IPS-NIHi11 (cell line): ENCODE measurements at regions not wholly inside any gene's neighbourhood (a gene's known extent, or its start where the extent isn't known, plus 50 kb on each side); places are given as distances from the start of the nearest gene placed in this dataset.
"Not testable (repeated sequence)": the region's sequence is repeated elsewhere in the genome, so short reads cannot be mapped to it uniquely, and the experiment has no call there.

Source experiments
- DNase-seq: peaks from one replicate; pipeline ENCODE4 v3.0.0; 2012; ENCODE audit warnings: mixed read lengths, low spot score

DNA sequence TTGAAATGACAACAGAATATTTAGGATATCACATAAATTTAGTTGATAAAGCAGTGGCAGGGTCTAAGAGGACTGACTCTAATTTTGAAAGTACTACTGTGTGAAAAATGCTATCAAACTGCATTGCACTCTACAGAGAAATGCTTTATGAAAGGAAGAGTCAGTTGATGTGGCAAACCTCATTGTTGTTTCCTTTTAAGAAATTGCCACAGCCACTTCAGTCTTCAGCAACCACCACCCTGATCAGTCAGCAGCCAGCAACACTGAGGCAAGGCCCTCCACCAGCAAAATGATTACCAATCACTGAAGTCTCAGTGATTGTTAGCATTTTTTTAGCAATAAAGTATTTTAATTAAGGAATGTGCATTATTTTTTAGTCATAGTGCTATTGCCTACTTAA, 488.7 kb upstream of the SLC39A10 start:
- no peak for DNase-seq

GRCh38 chr2:195164930-195165329, 492.1 kb upstream of the SLC39A10 start:
- no peak for DNase-seq

DNA sequence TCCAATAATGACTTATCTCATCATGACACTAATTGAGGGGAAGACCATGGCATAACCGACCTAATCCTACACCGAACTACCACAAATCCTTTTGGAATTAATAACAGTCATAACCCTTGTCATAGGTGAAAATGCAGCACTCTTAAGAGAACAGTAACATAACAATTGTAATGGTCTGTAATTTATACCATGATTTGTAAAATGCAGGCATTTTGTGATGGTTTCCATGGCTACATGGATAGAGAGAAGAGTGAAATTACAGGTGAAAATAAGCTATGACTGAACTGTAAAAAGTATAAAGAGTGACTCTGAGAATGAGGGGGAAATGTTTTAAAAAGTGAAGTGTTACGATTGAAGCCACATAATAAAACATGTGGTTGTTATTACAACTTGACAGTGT, 494.1 kb upstream of the SLC39A10 start:
- DNase-seq: no peak

DNA sequence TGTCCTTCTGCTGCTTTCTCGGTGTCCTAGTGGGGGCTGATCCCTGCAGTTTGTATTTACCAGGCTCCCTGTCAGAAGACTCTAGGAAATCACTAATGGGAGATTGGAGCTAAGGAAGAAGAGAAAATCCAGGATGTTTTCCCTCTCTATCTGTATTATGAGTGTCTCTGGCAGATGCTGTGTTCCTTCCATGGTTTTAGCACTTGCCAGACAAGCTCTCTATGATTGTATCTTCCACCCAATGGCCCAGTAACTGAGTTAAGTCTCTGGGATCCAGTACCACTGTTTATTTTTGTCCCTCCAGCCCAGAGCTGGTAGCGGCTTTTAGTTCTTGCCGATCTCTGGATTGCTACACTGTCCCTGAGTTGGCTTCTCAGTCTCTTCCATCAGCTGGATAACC, 494.8 kb upstream of the SLC39A10 start:
- DNase-seq: no peak

- DNase-seq: no peak
Measured at GRCh38 chr2:195160963-195161362, 496.1 kb upstream of the SLC39A10 start.

- no peak for DNase-seq
Measured at GRCh38 chr2:195151711-195152110, 505.3 kb upstream of the SLC39A10 start.

GRCh38 chr2:195150819-195151218, 506.2 kb upstream of the SLC39A10 start:
- DNase-seq: no peak

DNA sequence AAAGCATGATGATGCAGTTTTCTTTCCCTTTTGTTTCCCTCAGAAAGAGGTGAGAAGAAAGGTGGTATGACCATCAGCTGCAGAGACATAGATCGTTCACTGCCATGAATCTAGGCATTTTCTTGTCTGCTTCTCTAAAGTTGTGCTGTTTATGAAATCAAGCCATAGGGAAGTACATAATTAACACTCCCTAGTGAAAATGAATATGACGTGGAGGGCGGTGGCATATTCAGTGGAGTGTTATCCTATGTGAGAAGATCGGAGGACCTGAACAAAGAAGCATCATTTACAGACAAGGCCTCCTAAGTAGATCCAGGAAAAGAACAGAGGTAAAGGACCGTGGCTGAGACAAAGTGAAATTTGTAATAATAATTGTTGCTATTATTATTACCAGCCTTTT, 509.0 kb upstream of the SLC39A10 start:
- DNase-seq: no peak

- no peak for DNase-seq
Measured at GRCh38 chr2:195146761-195147541, 510.1 kb upstream of the SLC39A10 start.

DNA sequence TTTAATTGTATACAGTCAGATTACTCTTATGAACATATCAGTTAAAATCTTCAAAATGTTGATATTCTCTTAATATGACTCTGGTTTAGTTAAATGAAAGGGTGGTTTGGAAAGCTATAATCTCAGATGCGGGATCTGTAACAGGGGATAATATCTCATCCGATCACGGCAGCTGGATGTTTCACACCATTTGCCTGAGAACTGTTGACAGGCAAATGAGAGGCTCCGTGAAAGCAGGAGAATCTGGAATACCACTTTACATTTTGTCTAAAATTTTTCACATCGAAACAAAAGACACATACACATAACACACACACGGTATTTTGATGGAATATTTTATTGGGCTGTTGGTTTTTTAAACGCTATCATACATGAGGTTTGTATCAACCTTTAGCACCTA, 518.6 kb upstream of the SLC39A10 start:
- no peak for DNase-seq

DNA sequence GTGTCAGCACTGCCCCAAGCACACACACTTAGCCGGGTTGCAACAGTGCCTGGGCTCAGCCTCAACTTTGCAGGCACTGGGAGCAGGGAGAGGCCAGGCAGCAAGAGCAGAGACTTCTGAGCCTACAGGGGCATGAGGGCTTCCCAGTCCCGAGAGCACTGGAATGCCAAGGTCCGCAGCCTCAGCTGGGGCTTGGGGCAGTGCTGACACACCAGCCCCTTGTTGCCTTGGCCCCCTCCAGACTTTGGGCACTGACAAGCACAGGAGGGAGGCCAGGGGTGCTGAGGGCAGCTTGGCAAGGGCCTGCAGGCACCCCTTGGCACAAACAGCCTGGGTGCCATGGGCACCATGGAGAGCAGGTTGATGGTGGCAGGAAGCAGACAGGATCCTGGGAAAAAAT, 531.1 kb upstream of the SLC39A10 start:
- not testable (repeated sequence) for DNase-seq

GRCh38 chr2:195124391-195125079, 532.5 kb upstream of the SLC39A10 start:
- DNase-seq: no peak

DNA sequence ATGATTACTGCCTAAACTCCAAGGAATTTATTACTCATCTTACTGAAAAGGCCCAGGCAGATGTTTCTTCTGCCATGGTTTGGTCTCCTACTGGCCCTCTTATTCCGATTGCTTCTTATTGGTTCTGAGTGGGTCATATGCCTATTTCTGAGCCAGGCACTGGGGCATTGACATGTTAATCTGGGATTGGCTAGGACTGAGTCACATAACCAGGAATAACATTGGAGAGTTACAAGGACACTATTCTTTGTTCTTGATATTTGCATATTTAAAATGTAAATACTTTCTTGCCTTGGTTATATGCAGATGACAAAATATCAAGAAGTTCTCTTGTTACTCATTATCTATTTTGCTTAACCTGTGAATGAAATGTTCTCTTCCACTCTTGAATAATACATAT, 534.4 kb upstream of the SLC39A10 start:
- no peak for DNase-seq

GRCh38 chr2:195121341-195121740, 535.7 kb upstream of the SLC39A10 start:
- DNase-seq: no peak

DNA sequence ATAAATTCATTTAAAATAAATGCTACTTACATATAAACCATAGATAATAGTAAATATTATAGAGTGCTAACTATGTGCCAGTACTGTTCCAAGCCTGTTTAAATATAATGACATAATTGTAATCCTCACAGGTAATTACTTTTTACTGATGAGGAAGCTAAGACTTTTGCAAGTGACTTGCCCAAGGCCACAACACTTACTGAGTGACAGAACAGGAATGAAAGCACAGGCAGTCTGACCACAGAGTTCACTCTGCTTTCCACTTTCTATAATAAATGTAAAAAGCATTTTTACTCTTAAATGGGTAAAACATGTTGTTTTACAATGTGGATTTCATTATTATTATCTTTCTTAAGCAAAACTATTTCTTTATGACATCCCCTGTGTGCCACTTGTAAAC, 537.8 kb upstream of the SLC39A10 start:
- DNase-seq: no peak

- DNase-seq: no peak
Measured at GRCh38 chr2:195118276-195118675, 538.8 kb upstream of the SLC39A10 start.

DNA sequence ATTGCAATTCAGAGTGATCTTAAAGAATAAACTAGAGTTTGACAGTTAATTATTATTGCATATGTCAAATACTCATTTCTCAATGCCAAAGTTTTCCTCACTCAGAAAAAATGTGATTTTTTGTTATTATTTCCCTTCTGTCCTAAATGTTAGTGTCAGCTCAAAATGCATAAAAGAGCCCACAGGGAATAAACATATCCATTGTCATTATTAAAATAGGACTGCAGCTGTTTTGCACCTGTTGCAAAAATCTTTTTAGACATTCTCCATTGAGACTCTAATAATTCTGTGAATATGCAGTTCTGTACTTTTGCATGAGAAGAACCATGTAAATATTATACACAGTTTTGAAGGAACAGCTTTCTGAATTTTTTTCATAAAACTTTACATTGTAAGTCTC, 540.0 kb upstream of the SLC39A10 start:
- no peak for DNase-seq

- DNase-seq: no peak
Measured at GRCh38 chr2:195115738-195116137, 541.3 kb upstream of the SLC39A10 start.

DNA sequence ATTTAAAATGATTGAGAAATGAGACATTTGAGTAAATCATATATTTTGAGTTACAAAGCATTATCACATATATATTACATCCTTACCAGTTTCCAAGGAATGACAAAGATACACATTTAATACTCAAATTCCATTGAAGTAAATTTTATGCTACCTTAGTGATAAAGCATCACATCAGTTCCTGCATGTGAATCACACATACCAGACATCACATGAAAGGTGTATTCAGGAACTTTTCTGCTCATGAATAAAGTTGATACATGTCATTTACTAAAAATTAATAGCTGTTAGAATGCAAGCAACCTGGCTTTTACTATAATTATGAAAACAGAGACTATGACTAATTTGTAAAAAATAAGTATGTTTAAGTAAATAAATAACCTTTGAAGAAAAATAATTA, 548.8 kb upstream of the SLC39A10 start:
- no peak for DNase-seq

DNA sequence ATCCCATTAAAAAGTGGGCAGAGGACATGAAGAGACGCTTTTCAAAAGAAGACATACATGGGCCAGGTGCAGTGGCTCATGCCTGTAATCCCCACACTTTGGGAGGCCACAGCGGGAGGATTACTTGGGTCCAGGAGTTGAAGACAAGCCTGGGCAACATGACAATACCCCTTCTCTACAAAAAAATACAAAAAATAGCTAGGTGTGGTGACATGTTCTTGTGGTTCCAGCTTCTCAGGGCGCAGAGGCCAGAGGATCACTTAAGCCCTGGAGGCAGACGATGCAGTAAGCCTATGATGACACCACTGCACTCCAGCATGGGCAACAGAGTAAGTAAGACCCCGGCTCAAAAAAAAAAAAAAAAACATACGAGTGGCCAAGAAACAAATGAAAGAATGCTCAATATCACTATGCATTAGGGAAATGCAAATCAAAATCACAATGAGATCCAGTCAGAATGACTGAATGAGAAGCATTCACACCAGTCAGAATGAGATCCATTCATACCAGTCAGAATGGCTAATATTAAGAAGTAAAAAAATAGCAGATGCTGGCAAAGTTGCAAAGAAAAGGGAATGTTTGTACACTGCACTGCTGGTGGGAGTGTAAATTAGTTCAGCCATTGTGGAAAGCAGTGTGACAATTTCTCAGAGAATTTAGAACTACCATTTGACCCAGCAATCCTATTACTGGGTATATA, 550.2 kb upstream of the SLC39A10 start:
- DNase-seq: no peak

GRCh38 chr2:195105581-195105980, 551.4 kb upstream of the SLC39A10 start:
- DNase-seq: no peak

- DNase-seq: no peak
Measured at GRCh38 chr2:195094330-195094729, 562.7 kb upstream of the SLC39A10 start.

- peak; percentile 59 for DNase-seq
Measured at GRCh38 chr2:195092341-195092740, 564.7 kb upstream of the SLC39A10 start.
